ENCODE measurements at regions not wholly inside any gene's neighbourhood (a gene's known extent, or its start where the extent isn't known, plus 50 kb on each side); places are given as distances from the start of the nearest gene placed in this dataset.

- intact Hi-C loops (cut with micrococcal nuclease) = no loop called here
- H4K8ac ChIP-seq (ENCODE audit: low read depth in 2 of 2, low read length in 2 of 2) = no peak overlapping the region
- H3K4me3 ChIP-seq (ENCODE audit: insufficient read depth, low read depth, low read length) = no peak overlapping the region
- H3K9me3 ChIP-seq (ENCODE audit: control insufficient read depth, insufficient read depth, low read length) = no peaks in the 10 kb centered on the region
- H3K23ac ChIP-seq (ENCODE audit: low read depth, low read length) = no peak overlapping the region
- ChIA-PET CTCF (no interaction called here), POLR2A (ENCODE audit: unreplicated experiment) (no interaction called here)
- H2AFZ ChIP-seq (replicated peaks; ENCODE audit: low read length, poor library complexity) = no peak overlapping the region
- no peaks in the 10 kb centered on the region for H3K9me1 ChIP-seq (ENCODE audit: insufficient read depth, low read length)
- no TSS peak for BruUV-seq (replicated peaks)
- ATAC-seq (ENCODE audit: low read depth) (no peak), DNase-seq (no peak)
- H3K4me1 ChIP-seq (ENCODE audit: control insufficient read depth, insufficient read depth, low read length) = no peaks in the 10 kb centered on the region
- no peak overlapping the region for H3K4ac ChIP-seq (ENCODE audit: low read depth, low read length)
- TF ChIP-seq USF2 (IDR thresholded peaks at IDR 0.05; ENCODE audit: low read depth, low read length) = no peak
- no peak for TF ChIP-seq RAD21 (IDR thresholded peaks at IDR 0.05; ENCODE audit: low read length)
- TF ChIP-seq MAZ (IDR thresholded peaks at IDR 0.05; ENCODE audit: borderline replicate concordance, low read depth, low read length) = no peak
- TF ChIP-seq MAFK (IDR thresholded peaks at IDR 0.05; ENCODE audit: low read depth, low read length) = no peak
- no peak for TF ChIP-seq CTCF (conservative IDR thresholded peaks at IDR 0.05; ENCODE audit: low read depth, low read length)
- TF ChIP-seq ELK1 (IDR thresholded peaks at IDR 0.05; ENCODE audit: borderline replicate concordance, low read depth, low read length) = no peak
- no peak for TF ChIP-seq CHD1 (IDR thresholded peaks at IDR 0.05; ENCODE audit: low read depth, low read length)
- TF ChIP-seq SMC3 (IDR thresholded peaks at IDR 0.05; ENCODE audit: low read depth, low read length) = no peak
- H2AK5ac ChIP-seq (ENCODE audit: low read depth, low read length) = no peak overlapping the region
- H3K36me3 ChIP-seq (ENCODE audit: control insufficient read depth, insufficient read depth, low read length) = no peaks in the 10 kb centered on the region
- no peak overlapping the region for H4K91ac ChIP-seq (ENCODE audit: insufficient read depth, low read depth, low read length)
- no CpG with 5 or more reads among the region's 1 CpG for WGBS, 2 experiments (ENCODE audit: extremely low coverage in 2 of 2, insufficient read length in 1 of 2)
- dilution Hi-C loops (cut with HindIII; ENCODE audit: low sequenced_read_pairs, unreplicated experiment) = no loop called here
- no peak overlapping the region for H3K18ac ChIP-seq (ENCODE audit: low read depth, low read length)
- H2BK120ac ChIP-seq (ENCODE audit: low read depth, low read length) = no peak overlapping the region
- H4K5ac ChIP-seq (ENCODE audit: low read depth, low read length) = no peak overlapping the region
- no peaks in the 10 kb centered on the region for H4K20me1 ChIP-seq (ENCODE audit: insufficient read depth, low read length)
- H2BK15ac ChIP-seq (ENCODE audit: low read depth, low read length) = no peak overlapping the region
- in situ Hi-C loops (cut with MboI; ENCODE audit: low sequenced_read_pairs) = no loop called here
- no peaks in the 10 kb centered on the region for H3K79me1 ChIP-seq (ENCODE audit: low read depth in 1 of 2, low read length in 2 of 2)
- no peak overlapping the region for H2BK20ac ChIP-seq (ENCODE audit: low read depth, low read length)
- no peak overlapping the region for H3K9ac ChIP-seq (ENCODE audit: low read depth, low read length)
- H3K56ac ChIP-seq (ENCODE audit: extremely low read depth, insufficient read depth, low read length) = no peak overlapping the region
- no peak overlapping the region for H2AK9ac ChIP-seq (replicated peaks; ENCODE audit: low read depth, low read length, poor library complexity)
- H3K14ac ChIP-seq (replicated peaks; ENCODE audit: low read depth, low read length) = no peak overlapping the region
- peaks cover 2% of the 10 kb centered on the region; the same call in 1 of the 2 replicates for H3K27me3 ChIP-seq (ENCODE audit: control insufficient read depth, insufficient read depth, low read length)
- H3K4me2 ChIP-seq (ENCODE audit: low read depth, low read length) = no peak overlapping the region
- no peak overlapping the region for H2BK5ac ChIP-seq (ENCODE audit: low read depth, low read length, poor library complexity, severe bottlenecking)
- no peak overlapping the region for H3K27ac ChIP-seq (ENCODE audit: insufficient read depth, low read length)
These were observed 58.7 kb upstream of the TMED7 start for GRCh38 chr5:115684513-115685037.
